ENCODE measurements at regions not wholly inside any gene's neighbourhood (a gene's known extent, or its start where the extent isn't known, plus 50 kb on each side); places are given as distances from the start of the nearest gene placed in this dataset.
"Not testable (repeated sequence)": the region's sequence is repeated elsewhere in the genome, so short reads cannot be mapped to it uniquely, and the experiment has no call there.

DNA sequence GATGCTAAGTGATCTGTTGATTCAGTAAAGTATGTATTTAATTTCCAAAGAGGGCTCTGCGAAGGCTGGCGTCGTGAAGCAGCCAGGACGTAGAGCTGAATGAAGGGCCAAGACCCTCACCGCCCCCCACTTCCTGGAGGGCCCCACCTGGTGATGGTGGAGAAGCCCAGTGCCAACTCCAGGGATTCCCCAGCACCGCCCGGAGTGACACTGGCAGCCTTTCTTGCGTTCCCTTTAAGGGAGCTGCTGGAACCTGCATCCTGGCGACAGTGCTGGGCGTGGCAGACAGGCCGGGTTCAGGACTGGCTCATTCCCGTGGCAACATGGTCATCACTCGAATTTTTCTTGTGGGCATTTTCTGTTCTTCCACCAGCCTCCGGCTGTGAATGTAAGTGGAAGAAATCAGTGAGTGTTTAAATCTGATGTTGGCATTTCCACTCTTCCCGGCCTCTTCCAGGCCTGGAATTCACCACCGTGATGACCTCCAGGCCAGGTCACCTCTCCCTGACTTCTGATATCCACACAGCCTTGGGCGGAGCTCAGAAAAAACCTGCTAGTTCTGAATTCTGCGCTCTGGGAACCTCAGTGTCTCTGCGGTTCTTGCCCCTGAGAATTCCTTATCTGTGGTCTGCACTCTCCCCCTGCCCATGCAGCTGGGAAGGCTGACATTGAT is 57.4 kb upstream of the DACT2 start:
- H3K4me3 Mint-ChIP-seq, result no peak overlapping the region
- DNase-seq, result no peak
- H3K36me3 Mint-ChIP-seq (ENCODE audit: low read depth), result peaks cover 10% of the 10 kb centered on the region
- peaks cover 89% of the 10 kb centered on the region for H3K9me3 Mint-ChIP-seq
- H3K27me3 Mint-ChIP-seq (ENCODE audit: insufficient read depth), result peaks cover 3% of the 10 kb centered on the region
- TF ChIP-seq, protein P1, sequence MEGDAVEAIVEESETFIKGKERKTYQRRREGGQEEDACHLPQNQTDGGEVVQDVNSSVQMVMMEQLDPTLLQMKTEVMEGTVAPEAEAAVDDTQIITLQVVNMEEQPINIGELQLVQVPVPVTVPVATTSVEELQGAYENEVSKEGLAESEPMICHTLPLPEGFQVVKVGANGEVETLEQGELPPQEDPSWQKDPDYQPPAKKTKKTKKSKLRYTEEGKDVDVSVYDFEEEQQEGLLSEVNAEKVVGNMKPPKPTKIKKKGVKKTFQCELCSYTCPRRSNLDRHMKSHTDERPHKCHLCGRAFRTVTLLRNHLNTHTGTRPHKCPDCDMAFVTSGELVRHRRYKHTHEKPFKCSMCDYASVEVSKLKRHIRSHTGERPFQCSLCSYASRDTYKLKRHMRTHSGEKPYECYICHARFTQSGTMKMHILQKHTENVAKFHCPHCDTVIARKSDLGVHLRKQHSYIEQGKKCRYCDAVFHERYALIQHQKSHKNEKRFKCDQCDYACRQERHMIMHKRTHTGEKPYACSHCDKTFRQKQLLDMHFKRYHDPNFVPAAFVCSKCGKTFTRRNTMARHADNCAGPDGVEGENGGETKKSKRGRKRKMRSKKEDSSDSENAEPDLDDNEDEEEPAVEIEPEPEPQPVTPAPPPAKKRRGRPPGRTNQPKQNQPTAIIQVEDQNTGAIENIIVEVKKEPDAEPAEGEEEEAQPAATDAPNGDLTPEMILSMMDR (IDR thresholded peaks at IDR 0.05), result no peak
- no peaks in the 10 kb centered on the region for H3K4me1 Mint-ChIP-seq (ENCODE audit: low read depth)
- no peak overlapping the region for H3K27ac Mint-ChIP-seq

DNA sequence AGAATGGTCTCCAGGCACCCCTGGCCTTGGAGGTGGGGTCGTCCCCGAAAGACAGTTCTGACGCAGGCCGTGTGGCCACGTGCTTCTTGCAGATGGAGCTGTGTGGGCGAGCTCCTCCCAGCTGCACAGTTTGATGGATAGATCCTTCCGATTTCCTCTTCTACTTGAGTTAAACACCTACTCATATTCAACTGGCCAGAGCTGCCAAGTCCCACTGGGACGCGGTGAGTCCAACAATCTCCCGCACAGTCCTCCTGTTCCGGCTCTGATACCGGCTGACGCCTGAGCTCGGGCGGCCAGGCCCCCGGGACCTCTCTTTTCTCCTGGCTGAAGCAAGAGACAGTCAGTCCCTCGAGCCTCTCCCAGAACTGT is 57.9 kb upstream of the DACT2 start:
- no peak for DNase-seq
- peaks cover 90% of the 10 kb centered on the region for H3K9me3 Mint-ChIP-seq
- H3K4me3 Mint-ChIP-seq, result no peak overlapping the region
- peaks cover 3% of the 10 kb centered on the region for H3K27me3 Mint-ChIP-seq (ENCODE audit: insufficient read depth)
- TF ChIP-seq, protein P1 (IDR thresholded peaks at IDR 0.05), result no peak
- H3K36me3 Mint-ChIP-seq (ENCODE audit: low read depth), result peaks cover 10% of the 10 kb centered on the region
- H3K4me1 Mint-ChIP-seq (ENCODE audit: low read depth), result no peaks in the 10 kb centered on the region
- no peak overlapping the region for H3K27ac Mint-ChIP-seq

DNA sequence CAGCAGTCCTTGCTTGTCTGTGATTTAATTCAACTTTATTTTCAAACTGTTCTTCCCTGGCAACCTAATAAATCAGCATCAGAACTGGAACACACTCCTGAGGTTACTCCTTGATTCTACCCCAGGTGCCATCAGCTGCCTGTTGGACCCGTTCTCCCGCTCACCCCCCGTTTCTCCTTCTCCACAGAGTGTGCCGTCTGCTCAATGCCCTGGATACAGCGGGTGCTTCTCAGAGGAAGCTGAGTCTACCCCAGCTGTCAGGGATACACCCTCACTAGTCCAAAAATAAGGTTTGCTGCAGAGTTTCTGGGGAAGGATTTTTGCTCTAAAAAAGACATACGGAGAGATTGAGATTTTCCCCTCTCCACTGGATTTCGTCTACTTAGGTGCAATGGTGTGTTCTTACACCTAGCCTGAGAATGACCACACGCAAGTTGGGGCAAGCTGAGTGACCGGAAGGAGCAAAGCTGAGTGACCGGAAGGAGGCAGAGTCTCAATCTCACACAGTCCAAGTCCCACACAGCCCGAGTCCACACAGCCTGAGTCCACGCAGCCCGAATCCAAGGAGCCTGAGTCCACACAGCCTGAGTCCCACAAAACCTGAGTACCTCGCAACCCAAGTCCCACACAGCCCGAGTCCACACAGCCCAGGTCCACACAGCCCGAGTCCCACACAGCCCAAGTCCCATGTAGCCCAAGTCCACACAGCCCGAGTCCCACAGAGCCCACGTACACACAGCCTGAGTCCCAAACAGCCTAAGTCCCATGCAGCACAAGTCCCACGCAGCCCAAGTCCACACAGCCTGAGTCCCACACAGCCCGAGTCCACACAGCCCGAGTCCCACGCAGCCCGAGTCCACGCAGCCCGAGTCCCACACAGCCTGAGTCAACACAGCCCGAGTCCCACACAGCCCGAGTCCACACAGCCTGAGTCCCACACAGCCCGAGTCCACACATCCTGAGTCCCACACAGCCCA is 58.6 kb upstream of the DACT2 start:
- Mint-ChIP-seq H3K9me3 (peaks cover 90% of the 10 kb centered on the region), H3K27ac (no peak overlapping the region), H3K36me3 (ENCODE audit: low read depth) (peaks cover 10% of the 10 kb centered on the region), H3K4me1 (ENCODE audit: low read depth) (no peaks in the 10 kb centered on the region), H3K27me3 (ENCODE audit: insufficient read depth) (peaks cover 3% of the 10 kb centered on the region), H3K4me3 (no peak overlapping the region)
- TF ChIP-seq, protein P1 (IDR thresholded peaks at IDR 0.05), result no peak
- DNase-seq, result no peak

DNA sequence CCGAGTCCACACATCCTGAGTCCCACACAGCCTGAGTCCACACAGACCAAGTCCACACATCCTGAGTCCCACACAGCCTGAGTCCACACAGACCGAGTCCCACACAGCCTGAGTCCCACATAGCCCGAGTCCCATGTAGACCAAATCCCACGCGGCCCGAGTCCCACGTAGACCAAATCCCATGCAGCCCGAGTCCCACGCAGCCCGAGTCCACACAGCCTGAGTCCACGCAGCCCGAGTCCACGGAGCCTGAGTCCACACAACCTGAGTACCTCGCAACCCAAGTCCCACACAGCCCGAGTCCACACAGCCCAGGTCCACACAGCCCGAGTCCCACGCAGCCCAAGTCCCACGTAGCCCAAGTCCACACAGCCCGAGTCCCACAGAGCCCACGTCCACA is 60.0 kb upstream of the DACT2 start:
- not testable (repeated sequence) for H3K4me1 Mint-ChIP-seq (ENCODE audit: low read depth); H3K27ac Mint-ChIP-seq; H3K4me3 Mint-ChIP-seq; DNase-seq; H3K27me3 Mint-ChIP-seq (ENCODE audit: insufficient read depth)
- Mint-ChIP-seq H3K9me3 (peaks cover 96% of the 10 kb centered on the region), H3K36me3 (ENCODE audit: low read depth) (peaks cover 10% of the 10 kb centered on the region)

DNA sequence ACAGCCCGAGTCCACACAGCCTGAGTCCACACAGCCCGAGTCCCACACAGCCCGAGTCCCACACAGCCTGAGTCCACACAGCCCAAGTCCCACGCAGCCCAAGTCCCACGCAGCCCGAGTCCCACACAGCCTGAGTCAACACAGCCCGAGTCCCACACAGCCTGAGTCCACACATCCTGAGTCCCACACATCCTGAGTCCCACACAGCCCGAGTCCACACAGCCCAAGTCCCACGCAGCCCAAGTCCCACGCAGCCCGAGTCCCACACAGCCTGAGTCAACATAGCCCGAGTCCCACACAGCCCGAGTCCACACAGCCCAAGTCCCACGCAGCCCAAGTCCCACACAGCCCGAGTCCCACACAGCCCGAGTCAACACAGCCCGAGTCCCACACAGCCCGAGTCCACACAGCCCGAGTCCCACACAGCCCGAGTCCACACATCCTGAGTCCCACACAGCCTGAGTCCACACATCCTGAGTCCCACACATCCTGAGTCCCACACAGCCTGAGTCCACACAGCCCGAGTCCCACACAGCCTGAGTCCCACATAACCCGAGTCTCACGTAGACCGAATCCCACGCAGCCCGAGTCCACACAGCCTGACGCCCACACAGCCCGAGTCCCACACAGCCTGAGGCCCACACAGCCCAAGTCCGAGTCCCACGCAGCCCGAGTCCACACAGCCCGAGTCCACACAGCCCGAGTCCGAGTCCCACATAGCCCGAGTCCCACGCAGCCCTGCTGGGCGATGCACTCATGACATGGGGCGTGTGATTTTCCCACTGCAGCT is 60.6 kb upstream of the SMOC2 start:
- H3K36me3 Mint-ChIP-seq (ENCODE audit: low read depth), result peaks cover 10% of the 10 kb centered on the region
- H3K4me3 Mint-ChIP-seq; DNase-seq; H3K4me1 Mint-ChIP-seq (ENCODE audit: low read depth); H3K27me3 Mint-ChIP-seq (ENCODE audit: insufficient read depth); H3K27ac Mint-ChIP-seq: not testable (repeated sequence)
- peaks cover 92% of the 10 kb centered on the region for H3K9me3 Mint-ChIP-seq

DNA sequence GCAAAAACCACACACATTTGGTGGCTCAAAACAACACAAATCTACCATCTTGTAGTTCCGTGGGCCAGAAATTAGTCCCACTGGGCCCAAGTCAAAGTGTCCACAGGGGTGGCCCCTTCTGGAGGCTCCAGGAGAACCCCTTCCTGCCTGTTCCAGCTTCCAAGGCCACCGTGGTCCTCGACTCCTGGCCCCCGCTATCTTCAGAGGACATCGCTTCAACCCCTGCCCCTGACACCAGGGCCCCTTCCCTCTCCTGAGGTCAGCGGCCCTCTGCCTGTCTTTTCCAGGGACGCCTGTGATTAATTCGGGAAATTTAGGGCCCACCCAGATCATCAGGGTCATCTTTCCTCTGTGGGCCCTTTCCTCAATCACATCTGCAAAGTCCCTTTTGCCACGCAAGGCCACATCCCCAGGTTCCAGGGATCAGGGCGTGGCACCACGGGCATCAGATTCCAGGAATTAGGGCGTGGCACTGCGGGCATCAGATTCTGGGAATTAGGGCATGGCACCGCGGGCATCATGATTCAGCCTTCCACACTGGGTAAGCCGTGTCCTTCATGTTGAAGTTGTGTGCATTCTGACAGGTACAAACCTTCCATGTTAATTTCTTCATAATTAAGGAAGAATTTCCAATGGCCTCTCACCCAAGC is 59.9 kb upstream of the SMOC2 start:
- Mint-ChIP-seq H3K27me3 (ENCODE audit: insufficient read depth) (peaks cover 3% of the 10 kb centered on the region), H3K36me3 (ENCODE audit: low read depth) (peaks cover 10% of the 10 kb centered on the region), H3K4me1 (ENCODE audit: low read depth) (no peaks in the 10 kb centered on the region), H3K4me3 (no peak overlapping the region), H3K9me3 (peaks cover 92% of the 10 kb centered on the region), H3K27ac (no peak overlapping the region)
- DNase-seq, result no peak
- TF ChIP-seq, protein P1 (IDR thresholded peaks at IDR 0.05), result no peak
